HG03432 (cell line): ENCODE measurements at regions not wholly inside any gene's neighbourhood (a gene's known extent, or its start where the extent isn't known, plus 50 kb on each side); places are given as distances from the start of the nearest gene placed in this dataset.

Experiments used
- ATAC-seq: cut with Tn5 transposase; IDR thresholded peaks from one replicate; pipeline ENCODE4 v1.9.1; 2021; ENCODE audit warnings: mild to moderate bottlenecking, moderate library complexity; ENCODE audit not compliant: unreplicated experiment

DNA sequence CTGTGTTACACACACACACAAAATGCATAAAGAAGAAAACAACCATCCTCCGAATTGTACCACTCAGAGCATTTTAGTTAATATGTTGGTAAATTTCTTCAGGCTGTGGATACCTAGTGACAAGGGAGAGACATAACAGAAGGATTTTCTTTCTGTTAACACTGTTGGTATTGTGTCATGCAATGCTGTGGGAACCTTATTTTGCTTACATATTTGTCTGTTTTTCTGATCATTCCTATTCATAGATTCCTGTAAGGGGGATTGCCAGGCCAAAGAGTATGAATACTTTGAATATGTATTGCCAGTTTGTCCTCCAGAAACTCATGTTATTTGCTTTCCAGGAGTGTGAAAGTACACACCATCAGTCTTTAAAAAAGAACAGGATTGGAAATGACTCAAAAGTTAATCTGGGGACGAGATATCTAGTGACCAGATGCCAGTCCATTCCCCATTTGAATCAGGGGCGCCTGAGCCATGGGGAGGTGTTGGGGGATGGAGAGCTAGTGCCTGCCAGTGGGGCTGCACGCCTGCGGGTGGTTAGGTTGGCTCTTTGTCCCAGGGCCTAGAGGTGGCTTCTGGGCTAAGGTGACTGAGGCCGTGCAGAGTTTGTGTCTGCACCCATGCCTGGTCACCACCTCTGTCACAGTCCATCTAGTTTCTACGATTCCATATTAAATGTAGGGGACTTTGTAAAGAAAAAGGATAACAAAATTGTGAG is 142.0 kb downstream of the PTPN20 start:
- ATAC-seq, result no peak

DNA sequence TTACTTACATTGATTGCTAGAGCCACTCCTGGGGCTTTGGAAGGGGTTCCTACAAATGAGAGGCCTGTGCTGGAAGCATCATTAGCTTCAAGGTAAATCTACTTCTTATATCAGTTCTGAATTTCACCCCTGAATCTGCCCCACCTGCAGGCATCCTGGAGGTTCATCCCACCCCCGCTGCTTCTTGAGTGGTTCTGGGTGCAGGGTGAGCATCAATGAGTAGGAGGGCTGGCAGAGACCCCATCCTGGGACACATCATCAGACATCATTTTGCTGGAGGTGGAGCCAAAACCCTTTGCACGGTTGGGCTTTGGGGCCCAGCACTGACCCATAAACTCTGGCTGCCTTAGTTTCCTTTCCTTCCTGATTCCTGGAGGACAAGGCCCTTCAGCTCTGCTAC is 143.7 kb downstream of the PTPN20 start:
- ATAC-seq, result no peak

- no peak for ATAC-seq
These were observed 144.4 kb downstream of the PTPN20 start for GRCh38 chr10:47055386-47056246.

DNA sequence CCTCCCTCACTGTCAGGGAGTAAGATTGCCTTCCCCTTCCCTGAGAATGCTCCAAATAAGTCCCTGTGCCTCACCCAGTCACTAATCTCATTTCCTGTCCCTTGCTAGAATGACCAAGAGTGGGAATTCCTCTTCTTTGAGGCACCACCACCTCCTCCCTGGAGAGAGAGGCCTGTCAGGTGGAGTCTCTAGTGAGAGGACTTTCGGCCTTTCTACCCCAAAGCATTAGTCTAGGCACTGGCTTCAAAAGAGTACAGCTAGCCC is 145.0 kb downstream of the PTPN20 start:
- no peak for ATAC-seq

GRCh38 chr10:47057471-47057870 is 146.2 kb downstream of the PTPN20 start:
- ATAC-seq, result no peak

GRCh38 chr10:47058032-47058702 is 146.9 kb downstream of the PTPN20 start:
- ATAC-seq, result no peak

GRCh38 chr10:47058961-47059391 is 147.7 kb downstream of the PTPN20 start:
- ATAC-seq, result no peak

GRCh38 chr10:47059606-47060311 is 148.5 kb downstream of the PTPN20 start:
- no peak for ATAC-seq

DNA sequence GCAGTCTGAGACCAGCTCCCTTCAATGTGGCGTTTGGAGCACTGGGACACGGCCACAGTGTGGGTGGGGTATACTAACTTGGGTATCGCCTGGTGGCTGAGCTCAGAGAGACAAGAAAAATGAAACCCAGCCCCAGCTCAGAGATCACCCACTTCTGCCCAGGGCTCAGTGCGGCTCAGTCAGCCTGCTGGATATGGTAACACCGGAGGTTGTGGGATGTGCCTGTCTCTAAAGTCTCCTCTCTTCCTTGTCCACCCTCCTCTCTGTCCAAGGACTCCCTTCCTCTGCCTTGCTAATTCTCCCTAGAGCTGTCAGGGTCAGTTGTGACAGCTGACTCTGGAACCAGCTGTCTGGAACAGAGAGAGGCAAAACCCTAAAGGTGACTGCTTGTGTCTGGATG is 149.1 kb downstream of the PTPN20 start:
- no peak for ATAC-seq

DNA sequence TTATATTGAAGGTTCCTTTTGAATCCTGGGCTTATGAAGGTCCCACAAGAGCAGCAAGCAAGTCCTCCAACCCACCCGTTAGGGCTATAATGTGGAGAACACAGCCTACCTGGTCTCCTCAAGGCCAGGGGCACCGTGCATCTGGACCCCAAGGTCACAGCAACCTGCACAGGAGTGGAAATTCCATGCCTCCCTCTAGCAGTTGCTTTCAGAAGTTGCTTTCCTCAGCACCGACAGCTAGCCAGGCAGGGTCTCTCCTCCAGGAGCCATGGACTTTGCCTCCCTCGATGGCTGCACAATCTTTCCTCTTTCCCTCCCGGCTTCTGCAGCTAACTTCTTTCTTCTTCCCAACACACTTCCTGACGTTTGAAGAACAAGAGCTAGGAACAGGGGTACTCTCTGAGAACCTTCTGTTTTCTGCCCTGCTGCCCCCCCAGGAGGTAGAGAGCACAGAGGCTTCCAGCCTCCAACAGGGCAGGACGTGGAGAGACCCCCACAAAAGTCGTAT is 149.8 kb downstream of the PTPN20 start:
- no peak for ATAC-seq

- no peak for ATAC-seq
These were observed 150.5 kb downstream of the PTPN20 start for GRCh38 chr10:47061776-47062175.

DNA sequence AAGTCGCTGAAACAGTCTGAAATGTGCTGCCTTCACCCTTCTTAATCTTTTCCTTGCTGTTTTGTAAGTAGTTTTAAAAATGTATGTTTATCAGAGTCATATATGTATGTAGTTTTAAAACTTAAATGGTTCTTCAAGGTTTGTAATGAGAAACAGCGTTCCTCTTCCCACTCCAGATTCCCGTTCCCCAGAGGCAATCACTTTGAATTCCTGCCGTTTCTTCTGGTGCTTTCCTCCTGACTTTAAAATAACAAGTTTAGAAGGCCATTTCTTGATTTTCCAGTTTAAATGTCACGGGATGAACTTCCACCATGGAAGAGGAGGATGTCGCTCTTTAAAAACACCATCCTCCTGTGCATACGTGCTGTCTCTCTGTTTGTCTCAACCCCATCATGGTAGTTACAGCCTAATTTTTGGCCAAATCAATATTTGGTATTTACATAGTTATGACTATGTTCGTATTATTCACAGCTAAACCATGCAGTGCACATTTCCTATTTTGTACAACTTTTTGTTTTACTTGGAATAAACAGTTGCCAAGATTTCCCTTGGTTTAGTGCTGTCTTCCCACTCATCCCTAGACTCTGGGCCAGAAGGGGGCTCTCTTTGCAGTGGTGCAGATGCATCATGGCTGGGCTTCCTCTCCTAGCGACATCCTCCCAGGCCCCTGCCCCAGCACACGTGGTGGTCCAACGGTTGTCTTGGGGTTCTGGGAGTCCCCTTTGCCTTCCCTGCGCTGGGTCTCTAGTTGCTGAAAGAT is 151.4 kb downstream of the PTPN20 start:
- no peak for ATAC-seq

DNA sequence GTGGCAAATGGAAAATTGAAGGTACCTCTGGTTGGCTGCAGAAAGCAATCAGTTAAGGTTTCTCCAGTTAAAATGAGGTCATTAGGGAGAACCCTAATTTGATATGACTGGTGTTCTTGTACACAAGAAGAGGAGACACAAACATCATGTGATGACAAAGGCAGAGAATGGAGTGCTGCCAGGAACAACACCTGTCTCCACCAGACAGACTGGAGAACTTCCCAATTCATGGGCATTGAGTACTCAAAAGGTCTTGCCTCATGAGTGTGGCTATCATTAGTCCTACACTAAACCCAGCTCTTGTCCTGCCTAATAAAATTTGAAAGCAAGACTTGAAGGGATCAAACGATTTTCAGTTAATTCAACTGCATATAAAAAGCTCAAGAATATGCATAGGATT is 152.6 kb downstream of the PTPN20 start:
- ATAC-seq, result no peak

- no peak for ATAC-seq
These were observed 154.7 kb downstream of the PTPN20 start for GRCh38 chr10:47065903-47066302.

DNA sequence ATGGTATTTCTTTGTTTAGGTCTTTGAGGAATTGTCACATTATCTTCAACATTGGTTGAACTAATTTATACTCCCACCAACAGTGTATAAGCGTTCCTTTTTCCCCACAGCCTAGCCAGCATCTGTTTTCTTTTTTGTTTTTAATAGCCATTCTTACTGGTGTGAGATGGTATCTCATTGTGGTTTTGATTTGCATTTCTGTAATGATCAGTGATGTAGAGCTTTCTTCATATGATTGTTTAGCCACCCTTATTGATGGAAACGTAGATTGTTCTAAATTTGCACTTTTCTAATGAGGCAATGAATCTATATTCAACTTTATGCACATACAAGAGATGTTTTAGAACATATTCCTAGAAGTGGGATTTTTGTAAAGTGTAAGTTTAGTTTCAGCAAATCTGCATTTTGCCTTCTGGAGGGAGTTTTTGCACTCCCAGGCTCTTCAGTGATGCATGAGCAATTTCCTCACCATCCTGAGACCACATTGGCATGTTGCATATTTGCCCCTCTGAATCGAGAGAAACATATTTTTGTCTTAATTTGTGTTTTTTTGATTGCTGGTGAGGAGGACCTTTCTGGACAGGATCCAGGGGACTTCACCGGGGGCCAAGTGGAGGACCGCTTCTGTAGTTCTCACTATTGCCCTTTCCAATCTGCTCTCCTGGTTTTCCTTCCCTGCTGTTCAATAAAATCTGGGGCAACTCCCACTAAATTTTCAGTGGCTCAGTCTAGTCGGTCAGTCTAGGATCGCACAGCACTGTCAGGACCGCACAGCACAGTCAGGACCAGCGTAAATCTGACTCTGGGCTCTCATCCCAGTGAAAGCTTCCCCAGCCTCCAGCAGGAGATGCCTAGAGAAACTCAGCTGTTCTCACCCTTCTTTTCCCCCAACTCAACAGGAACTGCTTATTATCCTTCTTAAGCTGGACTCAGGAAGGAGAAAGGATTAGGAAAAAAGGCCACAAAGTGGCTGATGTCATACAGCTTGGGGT is 157.0 kb downstream of the PTPN20 start:
- ATAC-seq, result no peak

DNA sequence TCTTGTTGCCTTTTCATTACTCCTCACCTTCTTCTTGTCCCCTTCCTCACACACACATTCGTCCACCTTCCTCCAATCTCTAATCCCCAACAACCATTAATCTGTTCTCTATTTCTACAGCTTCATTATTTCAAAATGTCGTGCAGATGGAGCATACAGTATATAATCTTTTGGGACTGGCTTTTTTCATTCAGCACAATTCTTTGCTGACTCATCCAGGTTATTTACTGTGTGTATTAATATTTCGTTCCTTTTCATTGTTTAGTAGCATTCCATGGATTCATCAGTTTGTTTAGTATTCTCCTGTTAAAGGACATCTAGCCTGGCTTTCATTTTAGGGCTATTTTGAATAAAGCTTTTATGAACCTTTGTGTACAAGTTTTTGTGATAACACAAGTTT is 159.3 kb downstream of the PTPN20 start:
- no peak for ATAC-seq

GRCh38 chr10:47071891-47072290 is 160.7 kb downstream of the PTPN20 start:
- no peak for ATAC-seq

DNA sequence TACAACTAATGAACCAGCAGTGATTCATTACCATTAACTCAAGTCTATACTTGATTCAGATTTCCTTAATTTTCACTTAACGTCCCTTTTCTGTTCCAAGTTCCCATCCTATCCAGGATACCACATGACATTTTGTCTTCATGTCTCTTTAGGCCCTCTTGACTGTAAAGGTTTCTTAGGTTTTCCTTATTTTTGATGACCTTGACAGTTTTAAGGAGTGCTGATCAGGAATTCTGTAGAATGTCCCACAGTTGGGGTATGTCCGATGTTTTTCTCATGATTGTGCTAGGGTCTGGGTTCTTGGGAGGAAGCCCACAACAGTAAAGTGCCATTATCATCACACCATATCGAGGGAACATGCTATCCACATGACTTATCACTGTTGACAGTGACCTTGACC is 162.7 kb downstream of the PTPN20 start:
- no peak for ATAC-seq

DNA sequence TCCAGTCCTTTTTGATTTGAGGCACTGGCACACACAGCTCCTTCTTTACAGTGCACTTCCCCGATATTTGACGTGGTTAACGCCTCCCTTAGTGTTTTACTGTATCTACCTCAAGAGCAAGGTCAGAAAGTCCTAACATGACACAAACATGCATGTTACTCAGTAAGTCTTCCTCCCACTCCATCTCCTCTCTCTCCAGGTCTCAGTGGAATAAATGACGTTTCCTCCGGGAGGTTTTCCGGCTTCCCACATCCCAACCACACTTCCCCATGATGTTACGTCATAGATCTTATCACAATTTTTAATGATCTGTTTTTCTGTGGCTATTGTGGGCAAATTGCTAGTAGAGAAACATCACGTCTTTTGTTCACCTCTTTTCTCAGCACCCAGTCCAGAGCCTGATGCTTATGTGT is 165.7 kb downstream of the PTPN20 start:
- ATAC-seq, result no peak
